Stomach (tissue), 4 donors: ENCODE measurements at regions not wholly inside any gene's neighbourhood (a gene's known extent, or its start where the extent isn't known, plus 50 kb on each side); places are given as distances from the start of the nearest gene placed in this dataset.

Experiments
- EP300 ChIP-seq: sonication (generic); formaldehyde crosslinking; IDR thresholded peaks from one replicate; pipeline ENCODE4 v1.6.1; 2017; ENCODE audit warnings: antibody characterized with exemption
- POLR2A ChIP-seq, 4 donors: fragments of 450-650 bp; IDR thresholded peaks; one replicate each; pipeline ENCODE4 v1.6.1; 2016; ENCODE audit warnings: antibody characterized with exemption in 4 of 4, control low read depth in 2 of 4, mild to moderate bottlenecking in 1 of 4, moderate library complexity in 1 of 4
- POLR2AphosphoS5 ChIP-seq, 3 donors: sonication (generic); formaldehyde crosslinking; IDR thresholded peaks; one replicate each; pipeline ENCODE4 v1.6.1; 2016; ENCODE audit warnings: antibody characterized with exemption in 3 of 3
- TF ChIP-seq, protein P1 (sequence below), 7 experiments: fragments of 450-650 bp in 4 of 7; fragments of 200-600 bp in 3 of 7; sonication (generic) in 3 of 7; IDR thresholded peaks; one replicate each; pipeline ENCODE4 v1.5.1; 2016 to 2019; ENCODE audit warnings: antibody characterized with exemption in 7 of 7, control low read depth in 2 of 7, mild to moderate bottlenecking in 1 of 7

GRCh38 chr19:32023564-32023832 is 321.9 kb upstream of the ZNF507 start:
- TF ChIP-seq, protein P1, sequence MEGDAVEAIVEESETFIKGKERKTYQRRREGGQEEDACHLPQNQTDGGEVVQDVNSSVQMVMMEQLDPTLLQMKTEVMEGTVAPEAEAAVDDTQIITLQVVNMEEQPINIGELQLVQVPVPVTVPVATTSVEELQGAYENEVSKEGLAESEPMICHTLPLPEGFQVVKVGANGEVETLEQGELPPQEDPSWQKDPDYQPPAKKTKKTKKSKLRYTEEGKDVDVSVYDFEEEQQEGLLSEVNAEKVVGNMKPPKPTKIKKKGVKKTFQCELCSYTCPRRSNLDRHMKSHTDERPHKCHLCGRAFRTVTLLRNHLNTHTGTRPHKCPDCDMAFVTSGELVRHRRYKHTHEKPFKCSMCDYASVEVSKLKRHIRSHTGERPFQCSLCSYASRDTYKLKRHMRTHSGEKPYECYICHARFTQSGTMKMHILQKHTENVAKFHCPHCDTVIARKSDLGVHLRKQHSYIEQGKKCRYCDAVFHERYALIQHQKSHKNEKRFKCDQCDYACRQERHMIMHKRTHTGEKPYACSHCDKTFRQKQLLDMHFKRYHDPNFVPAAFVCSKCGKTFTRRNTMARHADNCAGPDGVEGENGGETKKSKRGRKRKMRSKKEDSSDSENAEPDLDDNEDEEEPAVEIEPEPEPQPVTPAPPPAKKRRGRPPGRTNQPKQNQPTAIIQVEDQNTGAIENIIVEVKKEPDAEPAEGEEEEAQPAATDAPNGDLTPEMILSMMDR (IDR thresholded peaks at IDR 0.05): no peak
- no peak for TF ChIP-seq EP300
- no peak for TF ChIP-seq POLR2AphosphoS5 (IDR thresholded peaks at IDR 0.05)
- no peak for TF ChIP-seq POLR2A (IDR thresholded peaks at IDR 0.05)
